ENCODE measurements at regions not wholly inside any gene's neighbourhood (a gene's known extent, or its start where the extent isn't known, plus 50 kb on each side); places are given as distances from the start of the nearest gene placed in this dataset.
"Not testable (repeated sequence)": the region's sequence is repeated elsewhere in the genome, so short reads cannot be mapped to it uniquely, and the experiment has no call there.

GRCh38 chr3:95522449-95522848, 1291.9 kb upstream of the EPHA6 start:
- DNase-seq, result no peak

GRCh38 chr3:95539950-95540483, 1274.4 kb upstream of the EPHA6 start:
- no peak for DNase-seq

GRCh38 chr3:95565502-95565901, 1248.9 kb upstream of the EPHA6 start:
- no peak for DNase-seq

- DNase-seq, result no peak
Measured at GRCh38 chr3:95567346-95567745, 1247.0 kb upstream of the EPHA6 start.

- no peak for DNase-seq
Measured at GRCh38 chr3:95586754-95587153, 1227.6 kb upstream of the EPHA6 start.

- not testable (repeated sequence) for DNase-seq
Measured at GRCh38 chr3:95587641-95588040, 1226.8 kb upstream of the EPHA6 start.

GRCh38 chr3:95588473-95588872, 1225.9 kb upstream of the EPHA6 start:
- no peak for DNase-seq

GRCh38 chr3:95595416-95596075, 1218.8 kb upstream of the EPHA6 start:
- no peak for DNase-seq

GRCh38 chr3:95607926-95608325, 1206.5 kb upstream of the EPHA6 start:
- DNase-seq, result no peak

GRCh38 chr3:95609411-95609810, 1205.0 kb upstream of the EPHA6 start:
- DNase-seq, result peak; percentile 14 to 24

GRCh38 chr3:95612611-95613010, 1201.8 kb upstream of the EPHA6 start:
- no peak for DNase-seq

GRCh38 chr3:95613993-95614392, 1200.4 kb upstream of the EPHA6 start:
- DNase-seq, result no peak

GRCh38 chr3:95615592-95616310, 1198.6 kb upstream of the EPHA6 start:
- DNase-seq, result no peak

GRCh38 chr3:95626107-95626506, 1188.3 kb upstream of the EPHA6 start:
- no peak for DNase-seq

- DNase-seq, result no peak
Measured at GRCh38 chr3:95627293-95627692, 1187.1 kb upstream of the EPHA6 start.

GRCh38 chr3:95627697-95628096, 1186.7 kb upstream of the EPHA6 start:
- no peak for DNase-seq

- no peak for DNase-seq
Measured at GRCh38 chr3:95629802-95630201, 1184.6 kb upstream of the EPHA6 start.

- DNase-seq, result no peak
Measured at GRCh38 chr3:95645291-95645690, 1169.1 kb upstream of the EPHA6 start.

- DNase-seq, result no peak
Measured at GRCh38 chr3:95654570-95655362, 1159.6 kb upstream of the EPHA6 start.

- no peak for DNase-seq
Measured at GRCh38 chr3:95655363-95655986, 1158.9 kb upstream of the EPHA6 start.

GRCh38 chr3:95670765-95671164, 1143.6 kb upstream of the EPHA6 start:
- DNase-seq, result no peak

GRCh38 chr3:95673215-95673614, 1141.2 kb upstream of the EPHA6 start:
- DNase-seq, result no peak

GRCh38 chr3:95705786-95706418, 1108.5 kb upstream of the EPHA6 start:
- DNase-seq, result no peak
